ENCODE measurements at regions not wholly inside any gene's neighbourhood (a gene's known extent, or its start where the extent isn't known, plus 50 kb on each side); places are given as distances from the start of the nearest gene placed in this dataset.

DNA sequence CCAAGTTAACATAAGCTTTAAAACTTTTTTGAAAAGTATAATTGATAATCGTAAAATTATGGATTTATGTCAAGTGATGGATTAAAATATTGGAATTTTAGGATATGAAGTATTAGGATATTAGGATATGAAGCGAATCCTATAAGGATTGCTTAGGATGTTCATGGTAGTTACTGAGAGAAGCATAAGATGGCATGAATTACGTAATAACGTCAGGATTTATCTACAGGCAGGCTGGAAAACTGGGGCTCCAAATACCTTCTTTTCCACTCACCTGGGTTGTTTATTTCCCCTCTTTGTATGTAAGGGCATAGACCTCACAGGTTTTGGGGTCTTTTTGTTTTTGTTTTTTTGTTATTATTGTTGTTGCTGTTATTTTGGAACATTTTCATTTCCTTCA is 65.2 kb upstream of the TMEM33 start:
- Histone ChIP-seq H3K4me1 (ENCODE audit: insufficient read depth, poor library complexity, severe bottlenecking) (no peaks in the 10 kb centered on the region), H3K9me3 (ENCODE audit: severe bottlenecking) (no peaks in the 10 kb centered on the region), H3K27ac (ENCODE audit: poor library complexity, severe bottlenecking) (no peak overlapping the region), H3K4me3 (ENCODE audit: severe bottlenecking) (no peak overlapping the region), H3K36me3 (ENCODE audit: low read depth) (no peaks in the 10 kb centered on the region), H3K27me3 (ENCODE audit: insufficient read depth, poor library complexity, severe bottlenecking) (peaks cover 94% of the 10 kb centered on the region)
- DNase-seq (ENCODE audit: low spot score) (no peak), ATAC-seq (ENCODE audit: low read depth) (no peak)
- TF ChIP-seq, protein P1, sequence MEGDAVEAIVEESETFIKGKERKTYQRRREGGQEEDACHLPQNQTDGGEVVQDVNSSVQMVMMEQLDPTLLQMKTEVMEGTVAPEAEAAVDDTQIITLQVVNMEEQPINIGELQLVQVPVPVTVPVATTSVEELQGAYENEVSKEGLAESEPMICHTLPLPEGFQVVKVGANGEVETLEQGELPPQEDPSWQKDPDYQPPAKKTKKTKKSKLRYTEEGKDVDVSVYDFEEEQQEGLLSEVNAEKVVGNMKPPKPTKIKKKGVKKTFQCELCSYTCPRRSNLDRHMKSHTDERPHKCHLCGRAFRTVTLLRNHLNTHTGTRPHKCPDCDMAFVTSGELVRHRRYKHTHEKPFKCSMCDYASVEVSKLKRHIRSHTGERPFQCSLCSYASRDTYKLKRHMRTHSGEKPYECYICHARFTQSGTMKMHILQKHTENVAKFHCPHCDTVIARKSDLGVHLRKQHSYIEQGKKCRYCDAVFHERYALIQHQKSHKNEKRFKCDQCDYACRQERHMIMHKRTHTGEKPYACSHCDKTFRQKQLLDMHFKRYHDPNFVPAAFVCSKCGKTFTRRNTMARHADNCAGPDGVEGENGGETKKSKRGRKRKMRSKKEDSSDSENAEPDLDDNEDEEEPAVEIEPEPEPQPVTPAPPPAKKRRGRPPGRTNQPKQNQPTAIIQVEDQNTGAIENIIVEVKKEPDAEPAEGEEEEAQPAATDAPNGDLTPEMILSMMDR (IDR thresholded peaks at IDR 0.05; ENCODE audit: poor library complexity, severe bottlenecking), result no peak

DNA sequence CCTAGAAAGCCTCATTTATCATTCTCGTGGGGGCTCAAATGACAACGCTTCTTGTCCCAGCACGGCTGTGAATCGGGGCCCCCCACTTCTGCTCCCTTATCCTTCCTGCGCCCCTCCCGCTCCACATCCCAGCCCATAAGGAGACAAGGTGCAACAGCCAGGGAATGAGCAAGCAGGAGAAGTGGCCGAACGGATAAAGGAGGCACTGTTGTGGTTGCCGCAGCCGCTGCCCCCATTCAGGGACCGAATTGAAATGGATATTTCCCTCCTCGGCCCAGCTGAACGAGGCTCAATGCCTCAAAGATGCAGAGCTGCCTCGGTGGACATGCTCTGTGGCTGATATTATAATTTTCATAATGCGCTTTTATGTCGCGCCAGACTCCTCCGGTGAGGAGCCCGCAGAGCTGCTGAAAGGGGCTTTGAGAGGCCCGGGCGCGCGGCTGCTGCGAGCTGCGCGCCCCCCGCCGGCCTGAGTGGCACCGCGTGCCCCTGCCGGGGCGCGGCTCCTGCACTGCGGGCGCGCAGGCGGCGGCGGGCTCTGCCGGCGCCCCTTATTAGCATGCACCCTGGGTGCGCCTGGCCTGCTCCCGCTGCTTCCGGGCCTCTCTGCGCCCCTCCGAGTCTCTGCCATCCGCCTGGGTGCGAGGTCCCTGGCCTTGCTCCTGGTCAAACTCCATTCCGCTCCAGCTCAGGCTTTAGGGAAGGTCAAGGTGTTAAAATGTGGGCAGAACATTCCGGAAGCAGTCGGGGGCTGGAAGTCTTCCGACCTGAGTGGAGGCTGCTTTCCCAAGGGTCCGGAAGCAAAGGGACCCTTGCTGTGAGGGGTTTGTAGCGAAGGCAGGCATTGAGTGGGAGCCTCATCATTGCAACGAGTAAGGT is 68.2 kb upstream of the TMEM33 start:
- 0 out of 3 replicates have a peak, but pooled peaks have one; percentile 19 for ATAC-seq (ENCODE audit: low read depth)
- TF ChIP-seq, protein P1 (IDR thresholded peaks at IDR 0.05; ENCODE audit: poor library complexity, severe bottlenecking), result no peak
- Histone ChIP-seq H3K27me3 (ENCODE audit: insufficient read depth, poor library complexity, severe bottlenecking) (peaks cover 92% of the 10 kb centered on the region), H3K9me3 (ENCODE audit: severe bottlenecking) (no peaks in the 10 kb centered on the region), H3K27ac (ENCODE audit: poor library complexity, severe bottlenecking) (no peak overlapping the region), H3K36me3 (ENCODE audit: low read depth) (no peaks in the 10 kb centered on the region), H3K4me1 (ENCODE audit: insufficient read depth, poor library complexity, severe bottlenecking) (no peaks in the 10 kb centered on the region), H3K4me3 (ENCODE audit: severe bottlenecking) (no peak overlapping the region)
- DNase-seq (ENCODE audit: low spot score), result no peak

DNA sequence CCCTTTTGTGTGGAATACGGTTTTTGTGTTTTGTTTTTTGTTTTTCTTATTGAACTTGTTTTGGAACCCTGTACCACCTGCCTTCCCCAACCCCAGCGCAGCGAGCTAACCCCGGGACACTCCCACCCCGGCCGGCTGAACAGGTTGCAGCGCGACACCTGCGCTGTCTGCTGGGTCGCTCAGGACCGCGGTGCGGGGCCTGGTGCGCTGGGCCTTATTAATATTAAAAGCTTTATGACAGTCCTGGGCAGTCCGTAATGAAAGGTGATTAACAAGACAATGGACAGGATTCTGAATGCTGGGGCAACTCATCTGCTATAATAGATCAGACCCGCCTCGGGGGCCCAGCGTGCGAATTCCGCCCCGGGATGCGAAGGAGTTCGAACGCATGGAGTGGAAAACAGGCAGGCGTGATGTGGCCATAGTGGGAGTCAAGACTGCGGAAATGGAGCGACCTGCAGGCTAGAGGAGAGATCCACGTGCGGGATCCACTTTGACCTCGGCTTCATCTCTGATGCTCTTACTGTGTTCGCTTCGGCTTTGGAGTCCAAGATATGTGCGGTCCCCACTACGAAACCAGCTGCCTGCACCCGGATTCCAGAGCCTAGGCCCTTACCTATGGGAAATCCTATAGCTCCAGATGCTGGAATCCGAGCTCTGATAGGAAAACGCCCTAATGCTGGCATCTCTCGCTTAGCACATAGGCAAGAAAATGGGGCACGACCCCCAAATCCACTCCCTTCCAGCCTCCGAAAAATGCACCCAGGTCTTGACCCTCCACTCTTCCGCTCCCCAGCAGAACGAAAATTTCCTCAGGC is 69.0 kb upstream of the TMEM33 start:
- Histone ChIP-seq H3K4me1 (ENCODE audit: insufficient read depth, poor library complexity, severe bottlenecking) (no peaks in the 10 kb centered on the region), H3K27me3 (ENCODE audit: insufficient read depth, poor library complexity, severe bottlenecking) (peaks cover 92% of the 10 kb centered on the region), H3K36me3 (ENCODE audit: low read depth) (no peaks in the 10 kb centered on the region), H3K9me3 (ENCODE audit: severe bottlenecking) (no peaks in the 10 kb centered on the region), H3K4me3 (ENCODE audit: severe bottlenecking) (no peak overlapping the region), H3K27ac (ENCODE audit: poor library complexity, severe bottlenecking) (no peak overlapping the region)
- ATAC-seq (ENCODE audit: low read depth) (no peak), DNase-seq (ENCODE audit: low spot score) (no peak)
- TF ChIP-seq, protein P1 (IDR thresholded peaks at IDR 0.05; ENCODE audit: poor library complexity, severe bottlenecking), result no peak

DNA sequence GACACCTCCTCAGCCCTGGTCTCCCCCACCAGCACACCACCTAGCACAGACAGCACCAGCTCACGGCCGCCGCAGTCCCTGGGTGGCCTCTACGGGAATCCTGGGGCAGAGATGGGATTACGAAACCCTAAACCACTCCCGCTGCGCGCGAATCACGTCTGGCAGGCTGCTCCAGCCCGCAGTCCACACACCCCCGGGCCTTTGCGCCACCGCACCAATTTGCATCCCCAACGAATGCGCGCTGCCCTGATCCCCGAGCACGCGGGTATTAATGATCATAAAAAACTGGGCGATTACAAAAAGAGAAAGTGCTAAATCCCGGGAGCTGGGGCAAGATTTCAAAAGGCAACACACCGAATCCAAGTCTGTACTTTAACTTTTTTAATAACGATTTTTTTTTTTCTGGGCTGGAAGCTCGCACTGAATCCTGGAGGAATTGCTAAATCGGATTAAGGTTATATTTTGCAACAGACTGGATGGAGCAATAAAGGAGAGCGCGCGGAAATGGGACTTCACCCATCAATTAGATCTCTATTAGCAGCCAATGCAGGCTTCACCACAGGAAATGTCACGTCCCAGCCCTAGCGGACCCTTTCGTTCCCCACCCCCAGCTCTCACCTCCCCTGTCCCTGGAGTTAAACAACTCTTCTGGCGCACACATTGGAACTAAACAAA is 69.8 kb upstream of the TMEM33 start:
- peak; percentile 36; the same call in 2 of the 3 replicates for ATAC-seq (ENCODE audit: low read depth)
- peaks cover 88% of the 10 kb centered on the region for H3K27me3 ChIP-seq (ENCODE audit: insufficient read depth, poor library complexity, severe bottlenecking)
- no peaks in the 10 kb centered on the region for H3K4me1 ChIP-seq (ENCODE audit: insufficient read depth, poor library complexity, severe bottlenecking)

More for the DNA sequence above, 69.8 kb upstream of the TMEM33 start:
- H3K9me3 ChIP-seq (ENCODE audit: severe bottlenecking), result no peaks in the 10 kb centered on the region
- H3K27ac ChIP-seq (ENCODE audit: poor library complexity, severe bottlenecking), result no peak overlapping the region
- H3K36me3 ChIP-seq (ENCODE audit: low read depth), result no peaks in the 10 kb centered on the region
- H3K4me3 ChIP-seq (ENCODE audit: severe bottlenecking), result no peak overlapping the region
- no peak for DNase-seq (ENCODE audit: low spot score)
- TF ChIP-seq, protein P1 (IDR thresholded peaks at IDR 0.05; ENCODE audit: poor library complexity, severe bottlenecking), result no peak
